GM12892 (cell line): ENCODE measurements at regions not wholly inside any gene's neighbourhood (a gene's known extent, or its start where the extent isn't known, plus 50 kb on each side); places are given as distances from the start of the nearest gene placed in this dataset.
"Not testable (repeated sequence)": the region's sequence is repeated elsewhere in the genome, so short reads cannot be mapped to it uniquely, and the experiment has no call there.

Experiments used
- DNase-seq: peaks from one replicate; pipeline ENCODE4 v3.0.0; 2011; ENCODE audit not compliant: insufficient read length
- FAIRE-seq: peaks from 2 replicates; lab custom pipeline; 2011; peaks lifted over from hg19 to GRCh38; lab: Jason Lieb, UNC
- POLR2A ChIP-seq: IDR thresholded peaks from 2 replicates; pipeline ENCODE4 v1.6.1; 2011; ENCODE audit warnings: low read depth, low read length, control low read depth
- POLR2AphosphoS5 ChIP-seq: IDR thresholded peaks from 2 replicates; pipeline ENCODE4 v1.6.1; 2011; ENCODE audit warnings: low read depth, low read length, control low read depth
- TAF1 ChIP-seq: IDR thresholded peaks from 2 replicates; pipeline ENCODE4 v1.6.1; 2011; ENCODE audit warnings: low read depth, mild to moderate bottlenecking, control low read depth, low read length, borderline replicate concordance

DNA sequence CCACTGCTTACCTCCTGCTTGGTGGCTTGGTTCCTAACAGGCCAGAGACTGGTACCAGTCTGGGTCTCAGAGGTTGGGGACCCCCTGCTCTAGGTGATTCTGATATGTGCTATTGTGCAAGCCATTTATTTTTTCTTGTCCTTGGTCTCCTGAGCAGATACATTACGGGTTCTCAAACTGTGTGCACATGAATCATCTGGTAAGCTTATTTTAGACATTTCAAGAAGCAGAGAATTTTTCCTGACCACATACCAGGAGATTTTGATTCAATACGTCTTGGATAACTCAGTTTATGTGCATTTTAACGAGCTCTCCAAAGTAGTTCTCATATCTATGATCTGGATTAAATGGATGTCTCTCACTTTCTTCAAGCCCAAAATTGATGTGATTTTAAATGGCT, 77.2 kb downstream of the FHIP1A start:
- FAIRE-seq (no peak), DNase-seq (no peak)
- no peak for TF ChIP-seq POLR2AphosphoS5
- TF ChIP-seq TAF1: no peak
- no peak for TF ChIP-seq POLR2A

DNA sequence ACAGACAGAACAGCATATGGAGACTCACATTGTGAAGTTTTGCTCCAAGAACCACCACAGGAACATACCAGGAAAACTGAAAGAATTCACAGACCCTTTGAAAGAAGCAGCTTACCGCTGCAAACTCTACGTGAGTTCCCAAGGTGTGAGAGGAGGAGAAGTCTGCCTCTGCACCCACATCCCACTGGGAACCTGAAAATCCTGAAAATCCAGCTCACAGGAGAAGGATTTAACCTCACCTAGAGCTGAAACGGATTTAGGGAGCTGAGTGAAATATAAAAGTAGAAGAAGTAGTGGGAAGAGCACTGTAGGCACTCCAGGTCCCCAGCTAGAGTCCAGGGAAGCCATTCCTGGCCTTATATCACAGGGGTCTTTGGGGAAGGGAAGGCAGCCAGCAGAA, 80.0 kb downstream of the FHIP1A start:
- DNase-seq (no peak), FAIRE-seq (no peak)
- TF ChIP-seq TAF1: no peak
- no peak for TF ChIP-seq POLR2A
- TF ChIP-seq POLR2AphosphoS5: no peak

DNA sequence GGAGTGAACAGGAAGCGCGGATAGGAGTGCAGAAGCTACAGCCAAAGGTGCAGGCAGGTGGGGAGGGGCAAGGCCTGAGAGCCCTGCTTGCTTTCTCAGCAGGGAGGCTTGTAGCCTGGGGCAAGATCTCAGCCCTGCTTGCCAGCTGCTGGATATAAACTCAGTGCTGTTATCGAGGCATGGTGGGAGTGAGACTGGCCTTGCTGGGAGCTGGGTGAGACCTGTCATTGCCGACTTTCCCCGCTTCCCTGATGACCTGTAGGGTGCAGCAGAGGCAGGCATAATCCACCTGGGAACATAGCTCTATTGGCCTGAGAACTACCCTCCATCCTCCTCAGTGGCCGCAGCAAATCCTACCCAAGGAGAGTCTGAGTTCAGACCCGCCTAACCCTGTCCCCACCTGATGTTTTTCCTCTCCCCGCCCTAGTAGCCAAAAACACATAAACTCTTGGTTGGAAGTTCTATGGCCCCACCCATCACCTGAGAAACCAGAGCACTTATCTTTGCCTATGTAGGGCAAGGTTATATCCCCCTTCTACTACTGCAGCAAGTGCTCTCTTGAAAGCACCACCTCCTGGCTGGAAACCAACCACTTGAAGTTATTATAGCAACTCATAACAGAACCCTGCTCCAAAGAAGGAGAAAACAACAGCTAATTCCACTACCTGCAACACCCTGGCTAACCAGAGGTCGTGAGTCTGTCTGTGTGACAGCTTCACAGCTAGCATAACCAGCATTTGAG, 80.7 kb downstream of the FHIP1A start:
- FAIRE-seq (no peak), DNase-seq (no peak)
- TF ChIP-seq TAF1 (no peak), POLR2AphosphoS5 (no peak), POLR2A (no peak)

DNA sequence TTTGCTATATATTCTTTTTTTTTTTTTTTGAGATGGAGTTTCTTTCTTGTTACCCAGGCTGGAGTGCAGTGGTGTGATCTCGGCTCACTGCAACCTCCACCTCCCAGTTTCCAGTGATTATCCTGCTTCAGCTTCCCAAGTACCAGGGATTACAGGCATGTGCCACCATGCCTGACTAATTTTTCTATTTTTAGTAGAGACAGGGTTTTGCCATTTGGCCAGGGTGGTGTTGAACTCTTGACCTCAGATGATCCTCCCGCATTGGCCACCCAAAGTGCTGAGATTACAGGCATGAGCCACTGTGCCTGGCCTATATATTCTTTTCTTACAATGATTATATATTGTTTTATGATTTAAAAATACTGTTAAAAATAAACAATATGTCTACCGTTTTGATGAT, 86.6 kb downstream of the FHIP1A start:
- FAIRE-seq, DNase-seq: not testable (repeated sequence)

DNA sequence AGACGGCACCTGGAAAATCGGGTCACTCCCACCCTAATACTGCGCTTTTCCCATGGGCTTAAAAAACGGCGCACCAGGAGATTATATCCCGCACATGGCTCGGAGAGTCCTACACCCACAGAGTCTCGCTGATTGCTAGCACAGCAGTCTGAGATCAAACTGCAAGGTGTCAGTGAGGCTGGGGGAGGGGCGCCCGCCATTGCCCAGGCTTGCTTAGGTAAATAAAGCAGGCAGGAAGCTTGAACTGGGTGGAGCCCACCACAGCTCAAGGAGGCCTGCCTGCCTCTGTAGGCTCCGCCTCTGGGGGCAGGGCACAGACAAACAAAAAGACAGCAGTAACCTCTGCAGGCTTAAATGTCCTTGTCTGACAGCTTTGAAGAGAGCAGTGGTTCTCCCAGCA, 102.6 kb downstream of the FHIP1A start:
- DNase-seq, FAIRE-seq: not testable (repeated sequence)

DNA sequence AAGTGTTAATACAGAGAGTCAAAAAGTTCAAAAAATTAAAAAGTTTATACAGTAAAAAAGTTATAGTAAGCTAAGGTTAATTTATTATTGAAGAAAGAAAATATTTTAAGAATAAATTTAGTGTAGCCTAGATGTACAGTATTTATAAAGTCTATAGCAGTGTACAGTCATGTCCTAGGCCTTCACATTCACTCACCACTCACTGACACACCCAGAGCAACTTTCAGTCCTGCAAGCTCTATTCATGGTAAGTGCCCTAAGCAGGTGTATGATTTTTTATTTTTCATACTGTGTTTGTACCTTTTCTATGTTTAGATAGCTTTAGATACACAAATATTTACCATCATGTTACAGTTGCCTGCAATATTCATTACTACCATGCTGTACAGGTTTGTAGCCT, 108.9 kb downstream of the FHIP1A start:
- no peak for FAIRE-seq
- TF ChIP-seq POLR2AphosphoS5 (no peak), POLR2A (no peak), TAF1 (no peak)
- DNase-seq: no peak

DNA sequence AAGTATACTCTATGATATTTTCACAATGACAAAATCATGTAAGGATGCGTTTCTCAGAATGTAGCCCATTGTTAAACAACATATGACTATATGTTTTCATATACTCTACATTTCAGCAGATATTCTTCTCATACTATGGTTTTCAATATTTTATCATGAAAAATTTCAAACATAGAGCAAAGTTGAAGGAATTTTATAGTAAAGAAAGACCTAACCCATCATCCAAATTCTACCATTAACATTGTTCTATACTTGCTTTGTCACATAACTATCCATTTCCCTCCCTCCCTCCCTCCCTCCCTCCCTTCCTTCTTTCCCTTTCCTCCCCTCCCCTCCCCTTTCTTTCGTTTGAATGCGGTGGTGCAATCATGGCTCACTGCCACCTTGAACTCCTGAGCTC, 109.4 kb downstream of the FHIP1A start:
- no peak for DNase-seq
- TF ChIP-seq POLR2AphosphoS5 (no peak), POLR2A (no peak), TAF1 (no peak)
- FAIRE-seq: no peak

DNA sequence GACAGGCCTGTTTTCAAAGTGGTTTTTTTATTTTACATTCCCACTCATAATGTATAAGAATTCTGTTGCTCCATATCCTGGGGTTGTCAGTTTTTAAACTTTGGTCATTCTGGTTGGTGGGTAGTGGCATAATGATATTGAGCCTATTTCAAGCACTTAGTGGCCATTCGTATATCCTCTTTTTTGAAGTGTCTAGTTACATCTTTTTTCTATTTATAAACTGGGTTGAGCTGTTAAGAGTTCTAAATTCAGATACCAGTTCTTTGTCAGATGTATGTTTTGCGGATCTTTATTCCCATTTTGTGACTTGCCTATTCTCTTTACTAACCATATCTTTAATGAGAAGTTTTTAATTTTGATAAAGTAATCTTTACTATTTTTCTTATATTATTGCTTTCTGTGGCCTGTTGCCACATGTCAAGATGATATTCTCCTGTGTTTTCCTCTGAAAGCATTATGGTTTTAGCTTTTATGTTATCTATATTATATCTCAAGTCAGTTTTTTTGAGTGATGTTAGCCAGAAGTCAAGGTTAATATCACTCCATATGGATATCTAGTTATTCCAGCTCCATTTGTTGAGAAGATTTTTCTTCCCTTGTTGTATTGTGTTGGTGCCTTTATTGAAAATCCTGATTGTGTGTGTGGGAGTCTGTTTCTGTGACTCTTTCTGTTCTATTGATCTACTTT, 110.9 kb downstream of the FHIP1A start:
- TF ChIP-seq POLR2A (no peak), POLR2AphosphoS5 (no peak), TAF1 (no peak)
- DNase-seq (no peak), FAIRE-seq (no peak)

DNA sequence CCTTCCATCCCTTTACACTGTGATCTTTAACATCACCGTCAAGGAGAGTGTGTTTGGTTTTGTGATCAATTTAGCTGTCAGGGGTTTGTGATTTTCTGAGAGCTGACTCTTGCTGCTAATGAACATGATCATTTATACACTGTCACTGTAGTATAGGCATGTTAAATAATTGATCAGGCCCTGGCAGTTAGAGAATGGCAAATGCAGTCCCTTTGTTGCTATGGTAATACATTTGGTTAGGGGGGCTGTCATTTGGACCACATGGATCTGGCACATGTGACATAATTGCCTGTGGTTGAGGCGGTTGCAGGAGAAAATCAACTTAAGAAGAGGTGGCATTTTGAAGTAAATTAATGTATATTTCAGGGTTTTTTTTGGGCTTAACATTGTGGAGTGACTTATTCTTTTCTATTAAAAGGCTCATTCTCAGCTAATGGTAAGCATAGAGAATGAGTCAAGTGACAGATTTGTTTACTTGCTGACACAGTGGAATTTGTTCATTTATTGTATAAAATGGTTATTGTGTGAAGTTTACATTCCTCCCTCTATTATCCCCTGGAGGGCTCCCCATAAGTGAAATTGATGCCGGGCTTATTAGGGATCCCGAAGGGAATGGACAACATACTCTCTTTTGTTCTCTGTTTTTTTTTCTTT, 114.0 kb downstream of the FHIP1A start:
- no peak for DNase-seq
- FAIRE-seq: no peak
- TF ChIP-seq POLR2AphosphoS5 (no peak), POLR2A (no peak), TAF1 (no peak)

DNA sequence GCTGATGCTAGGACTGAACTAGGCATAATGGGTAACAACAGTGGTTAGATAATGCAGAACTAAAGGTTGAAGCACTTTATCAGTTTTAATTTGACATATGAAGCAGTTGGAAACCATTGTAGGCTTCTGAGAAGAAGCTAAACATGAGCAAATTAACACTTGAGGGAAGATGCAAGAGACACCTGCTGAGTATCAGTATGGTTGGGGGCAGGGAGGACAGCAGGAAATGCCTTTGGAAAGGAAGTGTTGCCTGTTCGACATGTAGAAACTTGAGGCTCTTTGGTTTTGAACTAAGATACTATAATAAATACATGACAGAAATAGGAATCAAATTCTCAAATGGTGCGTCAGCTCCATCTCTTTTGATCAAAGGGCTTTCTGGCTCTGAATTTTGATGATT, 115.6 kb downstream of the FHIP1A start:
- FAIRE-seq (no peak), DNase-seq (no peak)
- no peak for TF ChIP-seq POLR2AphosphoS5
- TF ChIP-seq POLR2A: no peak

DNA sequence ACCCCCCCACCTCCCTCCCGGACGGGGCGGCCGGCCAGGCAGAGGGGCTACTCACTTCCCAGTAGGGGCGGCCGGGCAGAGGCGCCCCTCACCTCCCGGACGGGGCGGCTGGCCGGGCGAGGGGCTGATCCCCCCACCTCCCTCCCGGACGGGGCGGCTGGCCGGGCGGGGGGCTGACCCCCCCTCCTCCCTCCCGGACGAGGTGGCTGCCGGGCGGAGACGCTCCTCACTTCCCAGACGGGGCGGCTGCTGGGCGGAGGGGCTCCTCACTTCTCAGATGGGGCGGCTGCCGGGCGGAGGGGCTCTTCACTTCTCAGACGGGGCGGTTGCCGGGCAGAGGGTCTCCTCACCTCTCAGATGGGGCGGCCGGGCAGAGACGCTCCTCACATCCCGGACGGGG, 117.5 kb downstream of the FHIP1A start:
- FAIRE-seq, DNase-seq: not testable (repeated sequence)

DNA sequence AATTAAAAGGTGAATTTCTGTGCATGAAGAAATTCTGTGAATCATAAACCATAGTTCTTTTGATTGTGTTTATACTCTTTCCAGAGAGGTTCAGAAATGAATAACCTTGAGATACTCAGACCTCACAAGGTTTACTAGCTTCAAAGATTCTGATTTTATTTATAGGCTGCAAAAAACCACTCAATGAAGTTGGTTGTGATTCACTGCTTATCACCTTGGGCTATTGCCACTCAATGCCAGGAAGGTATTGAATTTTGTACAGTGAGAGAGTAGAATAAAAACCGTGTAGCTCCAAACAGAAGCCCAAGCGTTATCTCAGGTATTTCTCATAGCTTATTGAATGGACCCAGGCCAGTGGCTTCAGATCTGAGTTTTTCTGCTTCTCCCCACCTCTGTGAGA, 118.7 kb downstream of the FHIP1A start:
- DNase-seq (no peak), FAIRE-seq (no peak)
- TF ChIP-seq POLR2AphosphoS5 (no peak), POLR2A (no peak), TAF1 (no peak)

DNA sequence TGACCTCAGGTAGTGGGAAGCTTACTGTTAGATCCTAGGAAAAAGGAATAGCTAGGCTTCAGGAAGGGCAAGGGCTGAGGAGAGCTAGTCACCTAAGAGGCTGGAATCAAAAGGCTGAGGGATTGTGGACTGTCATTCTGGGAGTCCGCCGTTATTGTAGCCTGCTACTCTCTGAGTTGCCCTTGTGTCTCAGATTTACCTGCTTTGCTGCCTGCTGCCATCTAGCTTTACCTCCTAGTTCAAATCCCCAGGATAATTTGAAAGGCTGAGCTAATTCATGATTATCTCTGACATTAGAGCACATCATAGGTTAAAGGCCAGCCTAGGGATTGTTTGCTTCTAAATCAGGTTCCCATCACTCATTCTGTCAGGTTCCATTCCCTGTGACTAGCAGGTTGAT, 120.2 kb downstream of the FHIP1A start:
- TF ChIP-seq POLR2A (no peak), POLR2AphosphoS5 (no peak), TAF1 (no peak)
- no peak for DNase-seq
- FAIRE-seq: no peak
